PC-9 (cell line): ENCODE measurements at regions not wholly inside any gene's neighbourhood (a gene's known extent, or its start where the extent isn't known, plus 50 kb on each side); places are given as distances from the start of the nearest gene placed in this dataset.

Experiments
- EZH2 ChIP-seq: fragments of 200-600 bp; sonication (generic); IDR thresholded peaks from 2 replicates; pipeline ENCODE4 v1.8.0; 2017; ENCODE audit warnings: antibody characterized with exemption, low read depth
- TF ChIP-seq, protein P1 (sequence below): fragments of 200-600 bp; sonication (generic); conservative IDR thresholded peaks from 2 replicates; pipeline ENCODE4 v1.6.1; 2017; ENCODE audit warnings: mixed run types, antibody characterized with exemption, mild to moderate bottlenecking, moderate library complexity

GRCh38 chr16:6864244-6864643 is 468.4 kb upstream of the RBFOX1 start:
- TF ChIP-seq, protein P1, sequence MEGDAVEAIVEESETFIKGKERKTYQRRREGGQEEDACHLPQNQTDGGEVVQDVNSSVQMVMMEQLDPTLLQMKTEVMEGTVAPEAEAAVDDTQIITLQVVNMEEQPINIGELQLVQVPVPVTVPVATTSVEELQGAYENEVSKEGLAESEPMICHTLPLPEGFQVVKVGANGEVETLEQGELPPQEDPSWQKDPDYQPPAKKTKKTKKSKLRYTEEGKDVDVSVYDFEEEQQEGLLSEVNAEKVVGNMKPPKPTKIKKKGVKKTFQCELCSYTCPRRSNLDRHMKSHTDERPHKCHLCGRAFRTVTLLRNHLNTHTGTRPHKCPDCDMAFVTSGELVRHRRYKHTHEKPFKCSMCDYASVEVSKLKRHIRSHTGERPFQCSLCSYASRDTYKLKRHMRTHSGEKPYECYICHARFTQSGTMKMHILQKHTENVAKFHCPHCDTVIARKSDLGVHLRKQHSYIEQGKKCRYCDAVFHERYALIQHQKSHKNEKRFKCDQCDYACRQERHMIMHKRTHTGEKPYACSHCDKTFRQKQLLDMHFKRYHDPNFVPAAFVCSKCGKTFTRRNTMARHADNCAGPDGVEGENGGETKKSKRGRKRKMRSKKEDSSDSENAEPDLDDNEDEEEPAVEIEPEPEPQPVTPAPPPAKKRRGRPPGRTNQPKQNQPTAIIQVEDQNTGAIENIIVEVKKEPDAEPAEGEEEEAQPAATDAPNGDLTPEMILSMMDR = no peak
- no peak for TF ChIP-seq EZH2
